Right lobe of liver (tissue), 4 donors: ENCODE measurements at regions not wholly inside any gene's neighbourhood (a gene's known extent, or its start where the extent isn't known, plus 50 kb on each side); places are given as distances from the start of the nearest gene placed in this dataset.

Experiments
- POLR2A ChIP-seq: fragments of 450-650 bp; IDR thresholded peaks from one replicate; pipeline ENCODE4 v1.6.1; 2017; ENCODE audit warnings: antibody characterized with exemption, mild to moderate bottlenecking
- TF ChIP-seq, protein P1 (sequence below), 4 donors: fragments of 200-600 bp in 3 of 4; fragments of 450-650 bp in 1 of 4; IDR thresholded peaks; one replicate each; pipeline versions ENCODE4 v1.5.1 to v1.8.0; 2016 to 2022; ENCODE audit warnings: antibody characterized with exemption in 4 of 4, mild to moderate bottlenecking in 2 of 4
- donor health status: DM: no; HTN: no; CAD: no.
- donor health status: DM: no; HTN: no; CAD: no.
- donor health status: DM: no; HTN: yes; CAD: no.

DNA sequence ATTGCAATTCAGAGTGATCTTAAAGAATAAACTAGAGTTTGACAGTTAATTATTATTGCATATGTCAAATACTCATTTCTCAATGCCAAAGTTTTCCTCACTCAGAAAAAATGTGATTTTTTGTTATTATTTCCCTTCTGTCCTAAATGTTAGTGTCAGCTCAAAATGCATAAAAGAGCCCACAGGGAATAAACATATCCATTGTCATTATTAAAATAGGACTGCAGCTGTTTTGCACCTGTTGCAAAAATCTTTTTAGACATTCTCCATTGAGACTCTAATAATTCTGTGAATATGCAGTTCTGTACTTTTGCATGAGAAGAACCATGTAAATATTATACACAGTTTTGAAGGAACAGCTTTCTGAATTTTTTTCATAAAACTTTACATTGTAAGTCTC is 540.0 kb upstream of the SLC39A10 start:
- TF ChIP-seq, protein P1, sequence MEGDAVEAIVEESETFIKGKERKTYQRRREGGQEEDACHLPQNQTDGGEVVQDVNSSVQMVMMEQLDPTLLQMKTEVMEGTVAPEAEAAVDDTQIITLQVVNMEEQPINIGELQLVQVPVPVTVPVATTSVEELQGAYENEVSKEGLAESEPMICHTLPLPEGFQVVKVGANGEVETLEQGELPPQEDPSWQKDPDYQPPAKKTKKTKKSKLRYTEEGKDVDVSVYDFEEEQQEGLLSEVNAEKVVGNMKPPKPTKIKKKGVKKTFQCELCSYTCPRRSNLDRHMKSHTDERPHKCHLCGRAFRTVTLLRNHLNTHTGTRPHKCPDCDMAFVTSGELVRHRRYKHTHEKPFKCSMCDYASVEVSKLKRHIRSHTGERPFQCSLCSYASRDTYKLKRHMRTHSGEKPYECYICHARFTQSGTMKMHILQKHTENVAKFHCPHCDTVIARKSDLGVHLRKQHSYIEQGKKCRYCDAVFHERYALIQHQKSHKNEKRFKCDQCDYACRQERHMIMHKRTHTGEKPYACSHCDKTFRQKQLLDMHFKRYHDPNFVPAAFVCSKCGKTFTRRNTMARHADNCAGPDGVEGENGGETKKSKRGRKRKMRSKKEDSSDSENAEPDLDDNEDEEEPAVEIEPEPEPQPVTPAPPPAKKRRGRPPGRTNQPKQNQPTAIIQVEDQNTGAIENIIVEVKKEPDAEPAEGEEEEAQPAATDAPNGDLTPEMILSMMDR (IDR thresholded peaks at IDR 0.05) = no peak
- no peak for TF ChIP-seq POLR2A
